Keratinocyte (primary cell): ENCODE measurements at regions not wholly inside any gene's neighbourhood (a gene's known extent, or its start where the extent isn't known, plus 50 kb on each side); places are given as distances from the start of the nearest gene placed in this dataset.

Experiments used
- EZH2 ChIP-seq: IDR thresholded peaks from one replicate; pipeline ENCODE4 v1.6.1; 2012; ENCODE audit warnings: inconsistent platforms, mild to moderate bottlenecking, low read length, moderate library complexity
- TF ChIP-seq, protein P1 (sequence below), 3 experiments: IDR thresholded peaks in 1 of 3; conservative IDR thresholded peaks in 1 of 3; optimal IDR thresholded peaks in 1 of 3; 2 replicates in 2 of 3; 3 replicates in 1 of 3; pipeline versions ENCODE3 to v1.5.1; 2011; ENCODE audit warnings: low read length in 3 of 3, mild to moderate bottlenecking in 3 of 3, moderate library complexity in 2 of 3, control low read depth in 1 of 3, inconsistent platforms in 1 of 3; ENCODE audit not compliant: insufficient read depth in 2 of 3; ENCODE audit errors: extremely low read depth in 1 of 3

DNA sequence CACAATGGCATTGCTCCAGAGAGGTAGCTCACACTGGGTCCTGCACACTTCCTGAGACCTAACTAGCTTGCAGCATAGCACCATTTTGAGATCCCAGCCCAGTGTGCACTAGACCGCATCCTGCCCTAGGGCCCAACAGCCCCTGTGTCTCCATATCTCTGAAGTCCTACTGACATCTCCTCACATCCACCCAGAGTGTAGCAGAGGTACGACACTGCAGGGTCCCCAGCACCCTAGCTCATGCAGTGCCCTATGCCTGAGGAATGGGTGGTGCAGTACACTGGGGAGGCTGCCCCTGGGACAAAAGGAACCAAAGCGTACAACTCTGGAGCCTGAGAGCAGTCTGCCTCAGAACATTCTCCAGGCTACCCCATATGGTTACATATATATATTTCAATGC is 111.4 kb upstream of the DEPDC1 start:
- TF ChIP-seq, protein P1, sequence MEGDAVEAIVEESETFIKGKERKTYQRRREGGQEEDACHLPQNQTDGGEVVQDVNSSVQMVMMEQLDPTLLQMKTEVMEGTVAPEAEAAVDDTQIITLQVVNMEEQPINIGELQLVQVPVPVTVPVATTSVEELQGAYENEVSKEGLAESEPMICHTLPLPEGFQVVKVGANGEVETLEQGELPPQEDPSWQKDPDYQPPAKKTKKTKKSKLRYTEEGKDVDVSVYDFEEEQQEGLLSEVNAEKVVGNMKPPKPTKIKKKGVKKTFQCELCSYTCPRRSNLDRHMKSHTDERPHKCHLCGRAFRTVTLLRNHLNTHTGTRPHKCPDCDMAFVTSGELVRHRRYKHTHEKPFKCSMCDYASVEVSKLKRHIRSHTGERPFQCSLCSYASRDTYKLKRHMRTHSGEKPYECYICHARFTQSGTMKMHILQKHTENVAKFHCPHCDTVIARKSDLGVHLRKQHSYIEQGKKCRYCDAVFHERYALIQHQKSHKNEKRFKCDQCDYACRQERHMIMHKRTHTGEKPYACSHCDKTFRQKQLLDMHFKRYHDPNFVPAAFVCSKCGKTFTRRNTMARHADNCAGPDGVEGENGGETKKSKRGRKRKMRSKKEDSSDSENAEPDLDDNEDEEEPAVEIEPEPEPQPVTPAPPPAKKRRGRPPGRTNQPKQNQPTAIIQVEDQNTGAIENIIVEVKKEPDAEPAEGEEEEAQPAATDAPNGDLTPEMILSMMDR (optimal IDR thresholded peaks at IDR 0.05 in 1 of 3, IDR thresholded peaks at IDR 0.05 in 1 of 3, conservative IDR thresholded peaks at IDR 0.05 in 1 of 3; ENCODE audit: extremely low read depth in 1 of 3, insufficient read depth in 2 of 3, low read length in 3 of 3): no peak
- TF ChIP-seq EZH2: no peak
